ENCODE measurements at regions not wholly inside any gene's neighbourhood (a gene's known extent, or its start where the extent isn't known, plus 50 kb on each side); places are given as distances from the start of the nearest gene placed in this dataset.

- Mint-ChIP-seq H3K4me1 (ENCODE audit: low read depth) (no peaks in the 10 kb centered on the region), H3K4me3 (no peak overlapping the region), H3K27me3 (peaks cover 32% of the 10 kb centered on the region), H3K36me3 (ENCODE audit: low read depth) (no peaks in the 10 kb centered on the region), H3K27ac (no peak overlapping the region), H3K9me3 (no peaks in the 10 kb centered on the region)
- no peak for TF ChIP-seq CTCF (IDR thresholded peaks at IDR 0.05)
- Histone ChIP-seq H3K4me3 (ENCODE audit: low read length) (no peak overlapping the region), H3K36me3 (ENCODE audit: insufficient read depth, low read length) (no peaks in the 10 kb centered on the region), H3K27ac (ENCODE audit: low read depth in 1 of 2, low read length in 2 of 2) (no peak overlapping the region), H3K27me3 (ENCODE audit: control insufficient read depth in 1 of 2, insufficient read depth in 2 of 2, low read length in 2 of 2) (peaks cover 0 to 5% of the 10 kb centered on the region in 2 experiments), H3K4me1 (ENCODE audit: insufficient read depth, low read length) (no peaks in the 10 kb centered on the region), H3K9me3 (ENCODE audit: control insufficient read depth in 1 of 2, insufficient read depth in 1 of 2, low read length in 2 of 2) (peaks cover 0 to 28% of the 10 kb centered on the region in 2 experiments)
- DNase-seq, result no peak
- intact Hi-C loops (cut with DNase I, micrococcal nuclease), result no loop called here
- CTCF ChIA-PET, result no interaction called here
- no peak for ATAC-seq (ENCODE audit: poor library complexity)
- POLR2A ChIA-PET, result no interaction called here
Measured at GRCh38 chrX:456146-456545, 69.4 kb upstream of the PPP2R3B start.

- no peak for DNase-seq
- Histone ChIP-seq H3K4me1 (ENCODE audit: insufficient read depth, low read length) (no peaks in the 10 kb centered on the region), H3K27ac (ENCODE audit: low read depth in 1 of 2, low read length in 2 of 2) (no peak overlapping the region), H3K36me3 (ENCODE audit: insufficient read depth, low read length) (no peaks in the 10 kb centered on the region), H3K27me3 (ENCODE audit: control insufficient read depth in 1 of 2, insufficient read depth in 2 of 2, low read length in 2 of 2) (peaks cover 0 to 5% of the 10 kb centered on the region in 2 experiments), H3K4me3 (ENCODE audit: low read length) (no peak overlapping the region), H3K9me3 (ENCODE audit: control insufficient read depth in 1 of 2, insufficient read depth in 1 of 2, low read length in 2 of 2) (peaks cover 0 to 31% of the 10 kb centered on the region in 2 experiments)
- Mint-ChIP-seq H3K9me3 (no peaks in the 10 kb centered on the region), H3K4me3 (no peak overlapping the region), H3K36me3 (ENCODE audit: low read depth) (no peaks in the 10 kb centered on the region), H3K27ac (no peak overlapping the region), H3K4me1 (ENCODE audit: low read depth) (no peaks in the 10 kb centered on the region), H3K27me3 (peaks cover 32% of the 10 kb centered on the region)
- ChIA-PET POLR2A (no interaction called here), CTCF (no interaction called here)
- intact Hi-C loops (cut with DNase I, micrococcal nuclease), result no loop called here
- no peak for TF ChIP-seq CTCF (IDR thresholded peaks at IDR 0.05)
- ATAC-seq (ENCODE audit: poor library complexity), result no peak
Measured at GRCh38 chrX:456551-457291, 70.0 kb upstream of the PPP2R3B start.

- H3K9me3 ChIP-seq (ENCODE audit: control insufficient read depth in 1 of 2, insufficient read depth in 1 of 2, low read length in 2 of 2), result peaks cover 0 to 34% of the 10 kb centered on the region in 2 experiments
- no peak overlapping the region for H3K4me3 Mint-ChIP-seq
- peaks cover 28% of the 10 kb centered on the region for H3K27me3 Mint-ChIP-seq
- no peaks in the 10 kb centered on the region for H3K36me3 Mint-ChIP-seq (ENCODE audit: low read depth)
- no peaks in the 10 kb centered on the region for H3K4me1 ChIP-seq (ENCODE audit: insufficient read depth, low read length)
- H3K36me3 ChIP-seq (ENCODE audit: insufficient read depth, low read length), result no peaks in the 10 kb centered on the region
- no peak for TF ChIP-seq CTCF (IDR thresholded peaks at IDR 0.05)
- ATAC-seq (ENCODE audit: poor library complexity) (no peak), DNase-seq (no peak)
- H3K4me1 Mint-ChIP-seq (ENCODE audit: low read depth), result no peaks in the 10 kb centered on the region
- no peak overlapping the region for H3K4me3 ChIP-seq (ENCODE audit: low read length)
- POLR2A ChIA-PET, result no interaction called here
- intact Hi-C loops (cut with DNase I, micrococcal nuclease), result no loop called here
- H3K27me3 ChIP-seq (ENCODE audit: control insufficient read depth in 1 of 2, insufficient read depth in 2 of 2, low read length in 2 of 2), result peaks cover 0 to 5% of the 10 kb centered on the region in 2 experiments
- H3K27ac Mint-ChIP-seq, result no peak overlapping the region
- H3K27ac ChIP-seq (ENCODE audit: low read depth in 1 of 2, low read length in 2 of 2), result no peak overlapping the region
- H3K9me3 Mint-ChIP-seq, result peaks cover 1% of the 10 kb centered on the region
- CTCF ChIA-PET, result no interaction called here
Measured at GRCh38 chrX:457292-457679, 70.6 kb upstream of the PPP2R3B start.

Data from CD4-positive, alpha-beta T cell (primary cell).